Stimulated activated CD4-positive, alpha-beta T cell treated with anti-CD3 and anti-CD28 coated beads, Interleukin-12 subunit alpha, Interleukin-12 subunit beta, amount 100 ng/mL, for 48 hours (primary cell): ENCODE measurements at regions not wholly inside any gene's neighbourhood (a gene's known extent, or its start where the extent isn't known, plus 50 kb on each side); places are given as distances from the start of the nearest gene placed in this dataset.
A peak's percentile ranks its signal among the peaks of the same experiment; 100 is the strongest.

Experiments
- DNase-seq, 3 donors: peaks; one replicate each; pipeline ENCODE4 v3.0.0-alpha.2; 2020; ENCODE audit warnings: low read depth in 2 of 3, low spot score in 1 of 3

DNA sequence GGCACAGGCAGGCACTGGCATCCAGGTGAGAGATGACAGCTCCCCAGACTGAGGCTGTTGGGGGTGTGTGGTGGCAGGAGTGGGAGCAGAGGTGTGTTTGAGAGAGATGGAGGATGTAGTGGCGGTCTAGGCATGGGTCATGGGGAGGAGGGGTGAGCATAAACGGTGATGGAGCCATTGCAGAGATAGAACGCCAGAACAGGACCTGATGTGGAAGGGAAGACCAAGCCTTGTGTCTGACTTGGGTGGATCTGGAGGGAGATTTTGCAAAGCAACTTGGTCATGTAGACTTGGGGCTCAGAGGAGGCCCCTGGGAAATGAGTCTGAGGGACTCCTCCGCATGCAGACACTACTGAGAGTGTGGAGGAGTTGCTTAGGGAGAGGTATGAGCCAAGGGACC, 50.0 kb upstream of the CLDN5 start:
- DNase-seq = no peak

DNA sequence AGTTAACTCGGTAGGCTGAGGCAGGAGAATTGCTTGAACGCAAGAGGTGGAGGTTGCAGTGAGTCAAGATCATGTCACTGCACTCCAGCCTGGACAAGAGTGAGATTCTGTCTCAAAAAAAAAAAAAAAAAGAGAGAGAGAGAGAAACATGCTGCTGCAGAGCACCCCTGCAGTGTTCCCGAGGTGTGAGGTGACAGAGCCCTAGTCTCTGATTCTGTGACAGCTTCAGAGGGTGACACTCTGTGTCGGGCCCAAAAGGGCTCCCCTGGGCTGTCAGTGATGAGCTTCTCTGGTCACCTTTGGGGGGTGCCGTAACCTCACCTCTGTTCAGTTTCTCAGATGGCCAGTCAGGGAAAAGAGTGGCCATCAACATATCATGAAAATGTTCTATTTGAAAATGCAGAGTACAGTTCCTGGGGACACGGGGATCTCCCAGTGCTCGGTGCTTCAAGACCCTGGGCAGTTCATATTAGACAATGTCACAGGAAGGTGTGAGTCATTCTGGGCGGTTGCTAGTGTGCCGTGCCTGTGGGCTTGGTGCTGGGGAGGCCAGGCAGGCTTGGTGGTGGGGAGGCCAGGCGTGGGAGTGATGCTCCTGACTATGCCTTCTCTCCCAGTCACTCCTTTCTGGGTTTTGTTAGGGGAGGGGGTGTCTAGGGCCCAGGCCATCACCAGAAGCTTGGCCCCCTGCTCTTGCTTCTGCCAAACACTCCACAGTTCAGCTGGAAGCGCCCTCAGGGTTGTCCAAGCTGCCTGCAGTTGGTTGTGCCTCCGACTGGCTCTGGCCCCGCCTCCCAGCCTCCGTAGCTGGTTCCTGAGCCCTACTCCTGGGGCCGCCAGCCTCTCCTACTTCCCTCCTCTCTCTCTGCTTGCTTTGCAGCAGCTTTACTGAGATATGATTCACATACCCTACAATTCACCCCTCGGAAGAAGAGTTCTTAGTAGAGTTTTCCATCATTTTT, 52.5 kb upstream of the CLDN5 start:
- peak; percentile 56 to 69 (median 63) for DNase-seq

DNA sequence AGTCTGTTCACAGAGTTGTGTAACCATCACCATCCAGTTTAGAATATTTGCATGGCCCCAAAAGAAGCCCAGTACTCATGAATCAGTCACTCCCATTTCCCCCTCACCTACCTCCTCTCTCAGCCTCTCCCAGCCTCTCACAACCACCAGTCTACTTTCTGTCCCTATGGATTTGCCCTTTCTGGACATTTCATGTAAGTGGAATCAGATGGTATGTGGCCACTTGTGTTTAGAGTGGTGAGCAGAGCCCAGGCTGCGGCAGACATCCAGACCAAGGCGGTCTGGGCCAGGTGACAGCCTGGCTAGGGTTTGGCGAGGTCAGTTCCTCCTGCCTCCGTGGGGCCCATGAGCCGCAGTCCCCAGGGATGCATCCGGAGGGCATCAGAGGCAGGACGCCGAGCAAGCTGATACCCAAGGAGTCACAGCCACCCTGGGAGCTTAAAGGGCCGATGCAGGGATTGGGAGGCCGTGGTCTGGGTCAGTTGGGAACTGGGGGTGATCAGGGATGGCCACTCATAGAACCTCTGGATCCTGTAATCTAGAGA, 53.3 kb upstream of the CLDN5 start:
- no peak for DNase-seq

DNA sequence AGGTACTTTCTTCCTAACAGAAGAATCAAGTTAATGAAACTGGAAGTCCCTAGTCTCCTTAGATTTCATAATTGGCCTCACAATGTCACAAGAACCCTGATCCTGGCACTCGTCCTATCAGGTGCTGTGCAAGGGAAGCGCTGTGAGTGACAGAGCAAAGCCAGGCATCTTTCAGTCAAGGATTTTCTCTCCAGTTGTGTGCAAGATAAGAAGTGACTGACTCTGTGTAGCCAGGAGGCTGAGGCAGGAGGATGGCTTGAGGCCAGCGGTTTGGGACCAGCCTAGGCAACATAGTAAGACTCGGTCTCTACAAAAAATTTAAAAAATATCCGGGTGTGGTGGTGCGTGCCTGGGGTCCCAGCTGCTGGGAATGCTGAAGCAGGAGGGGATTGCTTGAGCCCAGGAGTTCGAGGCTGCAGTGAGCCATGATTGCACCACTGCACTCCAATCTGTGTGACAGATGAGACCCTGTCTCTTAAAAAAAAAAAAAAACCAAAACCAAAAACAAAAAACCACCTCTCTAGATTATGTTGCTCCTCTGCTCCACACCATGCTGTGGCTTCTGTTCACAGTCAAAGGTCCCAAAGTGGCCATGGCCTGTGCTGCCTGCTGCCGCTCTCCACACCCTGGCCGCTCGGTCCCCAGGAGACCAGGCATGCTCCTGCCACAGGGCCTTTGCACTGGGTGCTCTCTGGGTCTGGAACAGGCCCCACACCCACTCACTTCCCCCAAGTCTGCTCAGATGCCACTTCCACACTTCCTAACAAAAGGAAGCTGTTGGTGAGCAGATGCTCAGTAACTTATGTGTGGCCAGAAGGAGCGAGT, 54.2 kb upstream of the CLDN5 start:
- no peak for DNase-seq

DNA sequence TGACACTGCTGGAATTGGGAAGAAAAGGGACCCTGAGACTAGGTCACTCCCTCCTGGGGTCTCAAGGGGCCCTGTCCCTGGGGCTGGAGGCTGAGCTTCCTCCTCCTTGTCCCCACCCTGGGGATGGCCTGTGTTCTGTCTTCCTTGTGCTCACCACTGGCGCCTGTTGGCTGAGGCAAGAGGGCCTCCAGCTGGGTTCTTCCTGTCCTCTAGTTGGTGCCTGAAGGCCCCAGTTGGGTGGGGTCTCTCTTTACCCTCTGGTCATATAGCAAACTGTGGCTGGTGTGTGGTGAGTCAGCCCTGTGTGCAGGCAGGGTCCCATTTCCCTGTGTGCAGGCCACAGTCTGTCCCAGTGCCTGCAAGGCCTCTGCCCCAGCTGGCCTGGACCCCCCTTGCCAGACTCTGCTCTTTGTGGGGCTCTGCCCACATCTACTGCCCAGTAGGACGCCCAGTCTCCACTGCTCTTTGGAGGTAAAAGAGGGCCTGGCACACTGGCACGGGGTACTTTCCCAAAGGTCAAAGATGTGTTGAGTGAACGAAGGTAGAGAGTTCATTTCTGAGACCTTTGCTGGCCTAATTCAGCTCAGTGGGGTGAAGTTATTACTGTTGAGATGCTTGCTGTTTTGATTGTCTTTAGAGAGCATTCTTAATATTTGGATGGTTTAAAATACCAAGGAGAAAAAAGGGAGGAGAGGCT, 55.1 kb upstream of the CLDN5 start:
- no peak for DNase-seq

DNA sequence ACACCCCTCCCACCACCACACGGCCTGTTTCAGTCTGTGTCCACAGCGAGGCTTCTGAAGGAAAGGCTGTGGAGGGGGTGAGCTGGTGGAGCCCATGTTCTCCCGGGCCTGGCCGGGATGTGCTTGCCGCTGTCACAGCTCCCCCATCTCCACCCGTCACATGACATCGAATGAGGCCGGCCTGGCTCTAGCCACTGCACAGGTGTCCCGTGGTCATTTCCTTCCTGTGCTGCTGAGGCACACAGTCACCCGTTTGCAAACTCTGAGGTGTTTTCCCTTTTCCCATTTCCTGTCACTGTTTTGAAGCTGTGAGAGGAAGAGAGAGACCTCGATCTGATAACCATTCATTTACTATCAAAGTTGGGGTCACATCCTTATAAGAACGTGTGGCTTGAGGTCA, 55.7 kb upstream of the CLDN5 start:
- DNase-seq = no peak

DNA sequence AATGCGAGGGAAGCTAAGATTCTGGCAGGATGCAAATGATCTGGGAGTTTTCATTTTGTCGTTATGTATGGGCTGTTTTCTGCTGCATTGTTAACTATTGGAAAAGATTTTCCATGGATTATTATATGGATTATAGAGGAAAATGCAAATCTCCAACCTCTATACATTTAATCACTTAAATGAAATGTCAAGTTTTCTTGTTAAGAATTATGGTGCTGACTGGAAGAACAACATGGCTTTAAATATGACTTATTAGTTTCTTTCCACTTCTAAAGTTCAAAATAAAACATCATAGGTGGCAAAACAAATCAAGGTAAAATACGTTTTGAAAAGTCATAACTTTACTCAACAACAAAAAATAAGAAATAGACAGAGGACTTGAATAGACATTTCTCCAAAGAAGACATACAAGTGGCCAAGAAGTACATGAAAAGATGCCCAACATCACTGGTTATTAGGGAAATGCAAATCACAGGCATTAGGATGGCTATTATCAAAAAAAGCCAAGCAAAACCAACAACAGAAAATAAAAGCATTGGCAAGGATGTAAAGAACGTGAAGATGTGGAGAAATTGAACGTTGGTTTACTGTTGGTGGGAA, 56.2 kb upstream of the CLDN5 start:
- DNase-seq = no peak

DNA sequence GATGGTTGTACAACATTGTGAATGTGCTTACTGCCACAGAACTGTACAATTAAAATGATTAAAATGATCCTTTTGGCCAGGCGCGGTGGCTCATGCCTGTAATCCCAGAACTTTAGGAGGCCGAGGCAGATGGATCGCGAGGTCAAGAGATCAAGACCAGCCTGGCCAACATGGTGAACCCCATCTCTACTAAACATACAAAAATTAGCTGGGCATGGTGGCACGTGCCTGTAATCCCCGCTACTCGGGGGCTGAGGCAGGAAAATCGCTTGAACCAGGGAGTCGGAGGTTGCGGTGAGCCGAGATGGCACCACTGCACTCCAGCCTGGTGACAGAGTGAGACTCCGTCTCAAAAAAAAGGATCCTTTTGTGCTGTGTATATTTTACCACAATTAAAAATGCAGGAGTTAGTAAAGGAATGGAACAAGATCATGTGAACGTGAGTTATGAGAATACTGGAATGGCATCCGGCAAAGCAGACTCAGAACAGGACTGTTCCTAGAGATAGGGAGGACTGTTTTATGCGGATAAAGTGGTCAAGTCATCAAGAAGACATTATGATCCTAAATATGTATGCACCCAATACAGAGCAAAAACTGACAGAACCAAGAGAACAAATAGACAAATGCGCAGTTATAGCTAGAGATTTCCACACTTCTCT, 58.0 kb upstream of the CLDN5 start:
- no peak for DNase-seq

DNA sequence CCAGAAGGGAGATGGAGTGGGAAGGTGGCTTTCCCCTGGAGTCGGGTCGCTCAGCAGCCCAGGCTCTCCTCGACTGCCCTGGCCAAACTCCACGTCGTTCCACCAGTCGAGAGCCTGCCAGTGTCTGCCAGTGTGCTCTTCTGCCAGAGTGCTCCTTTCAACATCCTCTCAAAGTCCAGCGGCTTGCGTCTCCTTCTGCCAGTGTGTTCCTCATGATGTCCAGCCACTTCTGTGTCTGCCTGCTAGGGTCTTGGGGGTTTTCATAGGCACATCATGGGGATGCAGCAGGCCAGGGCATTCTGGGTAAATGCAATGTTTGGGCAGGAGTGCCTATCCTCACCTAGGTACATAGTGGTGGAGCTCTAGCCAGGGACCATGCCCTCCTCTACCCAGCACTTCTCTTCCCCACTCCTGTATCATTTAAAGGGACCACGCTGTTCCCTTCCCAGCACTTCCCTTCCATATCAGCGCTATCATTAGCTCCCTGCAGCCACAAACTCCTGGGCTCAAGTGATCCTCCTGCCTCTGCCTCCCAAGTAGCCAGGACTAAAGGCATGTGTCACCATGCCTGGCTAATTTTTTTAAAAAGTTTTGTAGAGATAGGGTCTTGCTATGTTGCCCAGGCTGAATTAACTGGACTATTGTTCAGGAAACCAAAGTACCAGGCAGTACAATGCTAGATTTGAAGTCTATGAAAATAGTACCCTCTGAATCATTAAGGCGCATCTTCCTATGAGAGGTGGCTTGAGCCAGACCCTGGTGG, 62.9 kb upstream of the CLDN5 start:
- DNase-seq = no peak

DNA sequence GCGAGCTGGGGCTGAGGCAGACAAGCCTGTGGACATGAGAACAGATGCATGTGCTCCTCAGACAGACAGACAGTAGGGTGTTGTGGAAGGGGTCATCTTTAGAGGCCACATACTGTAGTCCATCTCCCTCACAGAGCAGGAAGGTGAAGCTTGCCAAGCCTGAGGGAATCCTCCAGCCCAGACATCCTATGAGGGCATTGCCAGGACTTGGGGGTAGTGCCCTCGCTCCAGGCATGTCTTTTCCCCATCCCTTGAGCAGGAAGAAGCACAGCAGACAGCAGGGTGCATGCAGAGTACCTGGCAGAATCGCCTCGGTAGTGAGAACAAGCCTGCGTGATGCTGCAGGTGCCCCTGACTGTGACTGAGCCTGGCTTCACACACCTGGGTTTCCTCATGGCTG, 66.5 kb upstream of the CLDN5 start:
- no peak for DNase-seq

DNA sequence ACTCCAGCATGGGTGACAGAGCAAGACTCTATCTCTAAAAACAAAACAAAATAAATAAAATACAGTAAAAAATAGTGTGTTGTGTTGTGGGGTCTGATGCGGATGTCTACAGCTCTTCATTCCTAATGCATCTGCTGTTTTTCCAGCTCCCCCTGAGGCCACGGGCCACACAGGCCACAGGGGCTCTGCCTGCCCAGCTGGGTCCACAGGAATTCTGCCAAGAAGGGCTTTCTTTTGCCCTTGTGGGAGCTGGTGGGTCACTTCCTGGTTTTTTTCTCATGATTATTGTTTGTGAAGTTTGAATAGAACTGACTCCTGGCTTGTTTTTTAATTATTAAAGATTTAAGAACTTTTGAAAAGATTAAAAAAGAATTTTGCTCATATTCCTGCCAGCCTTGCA, 67.4 kb upstream of the CLDN5 start:
- DNase-seq = no peak

DNA sequence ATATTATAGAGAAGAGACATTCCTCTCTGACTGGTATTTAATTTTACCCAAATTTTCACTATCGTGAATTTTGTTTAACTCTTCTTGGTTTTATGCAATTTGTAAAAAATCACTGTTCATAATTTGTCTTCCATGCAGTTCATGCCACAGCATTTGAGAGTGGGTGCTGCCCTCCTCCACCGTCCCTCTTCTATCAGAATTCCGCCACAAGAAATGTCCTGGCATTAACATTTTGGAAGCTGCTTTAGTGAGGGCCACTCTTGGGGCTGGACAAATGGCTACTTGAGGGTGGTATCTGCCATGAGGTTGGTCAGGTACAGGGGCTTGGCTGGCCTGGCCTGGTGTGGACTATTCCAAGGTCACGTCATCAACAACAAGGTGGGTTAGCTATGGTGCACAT, 68.3 kb upstream of the CLDN5 start:
- no peak for DNase-seq

DNA sequence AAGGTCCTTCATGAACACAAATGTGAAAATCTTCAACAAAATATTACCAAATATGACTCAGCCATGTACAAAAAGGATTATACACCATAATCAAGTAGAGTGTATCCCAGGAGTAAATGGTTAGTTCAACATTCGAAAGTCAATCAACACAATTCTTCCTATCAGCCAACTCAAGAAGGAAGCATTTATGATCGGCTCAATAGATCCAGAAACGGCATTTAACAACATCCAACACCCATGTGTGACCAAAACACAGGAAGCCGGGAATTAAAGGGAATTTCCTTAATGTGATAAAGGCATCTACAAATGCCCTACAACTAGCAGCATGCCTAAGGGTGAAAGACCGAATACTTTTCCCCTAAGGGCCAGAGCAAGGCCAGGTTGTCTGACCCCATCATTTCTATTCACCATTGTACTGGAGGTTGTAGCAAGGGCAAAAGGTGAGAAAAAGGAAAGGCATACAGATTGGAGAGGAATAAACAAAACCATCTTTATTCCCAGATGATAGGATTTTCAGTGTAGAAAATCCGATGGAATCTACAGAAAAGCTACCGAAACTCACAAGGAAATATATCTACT, 69.9 kb upstream of the CLDN5 start:
- no peak for DNase-seq

DNA sequence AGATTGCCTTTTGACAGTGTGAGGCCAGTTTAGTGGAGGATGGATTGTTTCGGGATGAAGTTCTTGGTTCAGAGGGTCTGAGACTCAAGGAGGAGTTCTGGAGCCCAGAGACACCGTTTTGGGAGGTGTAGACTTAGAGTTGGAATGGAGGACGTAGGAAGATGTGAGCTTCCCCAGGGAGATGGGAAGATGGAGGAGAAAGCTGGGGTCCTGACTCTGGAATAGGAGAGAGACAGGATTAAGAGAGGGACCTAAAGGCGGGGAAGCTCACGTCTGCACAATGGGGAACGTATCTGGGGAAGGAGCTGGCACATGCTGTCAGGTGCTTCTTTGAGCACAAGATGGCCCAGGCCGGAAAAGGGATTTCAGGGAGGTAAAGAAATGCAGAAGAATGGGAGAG, 71.3 kb upstream of the CLDN5 start:
- no peak for DNase-seq

DNA sequence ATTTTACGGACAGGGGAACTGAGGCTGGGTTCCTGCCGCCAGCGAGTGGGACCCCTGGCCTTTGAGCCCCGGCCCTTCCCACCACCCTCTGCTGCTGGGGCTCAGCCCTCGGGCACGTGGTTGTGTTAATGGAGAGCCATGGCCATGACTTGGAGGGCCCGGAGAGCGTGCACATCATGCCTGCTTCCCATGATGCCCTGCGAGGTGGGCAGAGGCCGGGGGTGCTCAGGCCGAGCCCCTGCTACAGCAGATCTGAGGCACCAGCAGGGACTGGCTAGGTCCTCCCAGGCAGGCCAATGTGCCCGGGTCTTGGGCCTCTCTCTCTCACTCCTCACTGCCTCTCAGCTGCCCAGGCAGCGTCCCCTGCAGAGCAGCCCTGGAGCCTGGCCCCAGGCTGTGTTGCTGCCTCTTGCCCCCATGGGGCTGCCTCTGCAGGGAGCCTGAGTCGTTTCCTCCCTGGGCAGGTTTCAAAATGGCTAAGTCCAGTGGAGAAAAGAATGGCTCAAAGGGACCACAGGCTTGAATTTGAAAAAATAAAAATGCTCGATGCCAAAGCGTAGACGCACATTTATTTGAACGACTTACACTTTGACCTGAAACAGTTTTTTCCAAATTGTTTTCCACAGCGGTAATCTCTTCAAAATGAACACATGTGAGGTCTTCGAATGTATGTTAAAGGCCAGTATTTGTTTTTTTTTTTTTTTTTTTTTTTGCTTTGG, 72.6 kb upstream of the CLDN5 start:
- no peak for DNase-seq

DNA sequence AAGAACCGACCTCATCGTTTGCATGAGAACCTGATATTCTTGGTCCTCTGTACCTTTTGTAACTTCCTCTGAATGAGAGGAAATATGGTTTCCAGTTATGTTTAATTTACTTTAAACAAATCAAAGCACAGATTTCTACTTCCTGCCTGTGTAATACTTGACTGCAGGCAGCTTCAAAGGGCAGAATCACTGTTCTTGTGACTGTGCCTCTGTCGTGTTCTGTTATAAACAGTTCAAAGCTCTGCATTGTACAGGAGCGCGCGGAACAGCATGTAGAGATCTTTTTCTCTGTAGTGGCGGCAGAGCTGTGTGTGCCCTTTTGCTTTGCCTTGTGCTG, 73.2 kb upstream of the CLDN5 start:
- no peak for DNase-seq

DNA sequence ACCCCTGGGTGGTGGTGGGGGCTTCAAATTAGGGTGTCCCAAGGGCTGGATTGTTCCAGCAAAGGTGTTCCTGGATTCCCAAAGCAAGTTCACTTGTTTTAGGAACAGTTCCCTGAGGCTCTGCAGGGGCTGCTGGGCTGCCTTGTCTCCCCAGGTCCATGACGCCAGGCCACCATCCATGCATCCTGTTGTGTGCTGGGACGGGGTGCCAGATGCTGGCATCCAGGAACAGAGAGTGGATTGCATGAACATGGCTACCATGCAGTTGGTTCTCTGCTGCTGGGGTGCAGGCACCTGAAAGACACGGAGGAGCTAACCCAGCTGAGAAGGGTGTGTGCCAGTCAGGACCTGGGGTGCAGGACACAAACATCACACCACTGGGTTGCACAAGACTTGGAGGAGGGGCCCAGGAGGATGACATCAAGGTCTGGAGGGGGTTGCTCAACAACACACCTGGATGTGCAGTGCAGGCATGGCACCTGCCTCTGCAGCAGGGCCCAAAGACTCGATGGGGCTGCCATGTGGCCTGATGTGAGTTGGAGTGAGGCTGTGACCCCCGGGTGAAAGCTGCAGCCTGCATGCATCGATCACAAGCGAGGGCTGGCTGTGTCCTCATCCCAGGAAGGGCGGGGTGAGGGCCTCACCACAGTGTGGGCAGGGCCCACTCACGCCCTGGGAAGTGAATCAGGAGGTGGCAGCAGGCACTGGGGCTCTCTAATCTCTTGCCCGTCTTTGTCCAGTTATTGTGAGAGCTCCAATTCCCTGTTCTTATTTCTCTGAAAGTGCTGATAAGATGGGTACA, 74.0 kb upstream of the CLDN5 start:
- no peak for DNase-seq

DNA sequence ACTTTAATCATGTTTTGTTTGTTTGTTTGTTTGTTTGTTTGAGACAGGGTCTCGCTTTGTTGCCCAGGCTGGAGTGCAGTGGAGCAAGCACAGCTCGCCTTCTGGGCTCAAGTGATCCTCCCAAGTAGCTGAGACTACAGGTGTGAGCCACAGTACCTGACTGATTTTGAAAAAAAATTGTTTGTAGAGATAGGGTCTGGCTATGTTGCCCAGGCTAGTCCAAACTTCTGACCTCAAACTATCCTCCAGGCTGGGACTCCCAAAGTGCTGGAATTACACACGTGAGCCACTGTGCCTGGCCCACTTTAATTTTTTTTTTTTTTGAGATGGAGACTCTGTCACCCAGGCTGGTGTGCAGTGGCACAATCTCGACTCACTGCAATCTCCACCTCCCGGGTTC, 74.8 kb upstream of the CLDN5 start:
- no peak for DNase-seq
